ENCODE measurements at regions not wholly inside any gene's neighbourhood (a gene's known extent, or its start where the extent isn't known, plus 50 kb on each side); places are given as distances from the start of the nearest gene placed in this dataset.
A peak's percentile ranks its signal among the peaks of the same experiment; 100 is the strongest.

DNA sequence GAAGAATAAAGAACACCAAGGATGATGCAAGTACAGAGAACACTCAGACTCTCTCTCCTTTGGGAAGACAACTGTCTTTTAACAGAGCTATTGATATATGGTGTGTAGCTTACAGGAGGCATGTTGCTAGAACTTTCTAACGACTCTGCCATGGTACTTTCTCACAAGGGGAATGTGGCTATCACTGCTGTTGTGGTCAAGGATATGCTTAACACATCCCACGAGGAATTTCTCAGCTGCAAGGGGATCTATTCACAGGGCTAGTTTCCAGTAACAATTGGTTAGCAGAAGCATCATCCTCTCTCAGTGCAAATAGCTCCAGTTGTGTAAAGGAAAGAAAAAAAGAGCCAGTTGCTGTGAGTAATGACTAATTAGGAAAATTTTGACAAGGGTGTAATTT, 826.0 kb downstream of the SORCS1 start:
- DNase-seq (ENCODE audit: low read depth) = peak; percentile 30
- no peak overlapping the region for H3K4me3 ChIP-seq (replicated peaks; ENCODE audit: low read depth, low read length)
- TF ChIP-seq, protein P1, sequence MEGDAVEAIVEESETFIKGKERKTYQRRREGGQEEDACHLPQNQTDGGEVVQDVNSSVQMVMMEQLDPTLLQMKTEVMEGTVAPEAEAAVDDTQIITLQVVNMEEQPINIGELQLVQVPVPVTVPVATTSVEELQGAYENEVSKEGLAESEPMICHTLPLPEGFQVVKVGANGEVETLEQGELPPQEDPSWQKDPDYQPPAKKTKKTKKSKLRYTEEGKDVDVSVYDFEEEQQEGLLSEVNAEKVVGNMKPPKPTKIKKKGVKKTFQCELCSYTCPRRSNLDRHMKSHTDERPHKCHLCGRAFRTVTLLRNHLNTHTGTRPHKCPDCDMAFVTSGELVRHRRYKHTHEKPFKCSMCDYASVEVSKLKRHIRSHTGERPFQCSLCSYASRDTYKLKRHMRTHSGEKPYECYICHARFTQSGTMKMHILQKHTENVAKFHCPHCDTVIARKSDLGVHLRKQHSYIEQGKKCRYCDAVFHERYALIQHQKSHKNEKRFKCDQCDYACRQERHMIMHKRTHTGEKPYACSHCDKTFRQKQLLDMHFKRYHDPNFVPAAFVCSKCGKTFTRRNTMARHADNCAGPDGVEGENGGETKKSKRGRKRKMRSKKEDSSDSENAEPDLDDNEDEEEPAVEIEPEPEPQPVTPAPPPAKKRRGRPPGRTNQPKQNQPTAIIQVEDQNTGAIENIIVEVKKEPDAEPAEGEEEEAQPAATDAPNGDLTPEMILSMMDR (IDR thresholded peaks at IDR 0.05; ENCODE audit: low read length, missing control alignments) = no peak

GRCh38 chr10:106336874-106337273, 827.6 kb downstream of the SORCS1 start:
- no peak for DNase-seq (ENCODE audit: low read depth)
- TF ChIP-seq, protein P1 (IDR thresholded peaks at IDR 0.05; ENCODE audit: low read length, missing control alignments) = no peak
- H3K4me3 ChIP-seq (replicated peaks; ENCODE audit: low read depth, low read length) = no peak overlapping the region

GRCh38 chr10:106327747-106328146, 836.8 kb downstream of the SORCS1 start:
- DNase-seq (ENCODE audit: low read depth) = no peak
- TF ChIP-seq, protein P1 (IDR thresholded peaks at IDR 0.05; ENCODE audit: low read length, missing control alignments) = no peak
- no peak overlapping the region for H3K4me3 ChIP-seq (replicated peaks; ENCODE audit: low read depth, low read length)

DNA sequence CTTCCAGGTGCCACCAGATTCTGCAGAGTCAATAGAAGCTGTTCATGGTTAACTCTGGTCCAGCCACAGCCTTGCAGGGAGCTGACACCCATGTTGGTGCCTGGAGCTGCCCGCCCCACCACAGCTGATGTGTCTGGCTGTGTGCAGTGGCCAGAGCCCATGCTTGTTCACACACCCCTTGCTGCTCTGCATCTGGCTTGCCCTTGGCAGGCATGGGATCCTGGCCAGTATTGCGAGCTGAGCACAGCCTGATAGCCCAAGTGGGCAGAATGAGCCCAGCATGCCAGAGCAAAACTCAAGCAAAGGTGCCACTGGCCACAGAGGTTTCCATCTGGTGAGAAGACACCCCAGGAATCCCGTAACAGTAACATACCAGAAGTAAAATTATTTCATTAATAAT, 843.6 kb downstream of the SORCS1 start:
- no peak for DNase-seq (ENCODE audit: low read depth)
- TF ChIP-seq, protein P1 (IDR thresholded peaks at IDR 0.05; ENCODE audit: low read length, missing control alignments) = no peak
- no peak overlapping the region for H3K4me3 ChIP-seq (replicated peaks; ENCODE audit: low read depth, low read length)

DNA sequence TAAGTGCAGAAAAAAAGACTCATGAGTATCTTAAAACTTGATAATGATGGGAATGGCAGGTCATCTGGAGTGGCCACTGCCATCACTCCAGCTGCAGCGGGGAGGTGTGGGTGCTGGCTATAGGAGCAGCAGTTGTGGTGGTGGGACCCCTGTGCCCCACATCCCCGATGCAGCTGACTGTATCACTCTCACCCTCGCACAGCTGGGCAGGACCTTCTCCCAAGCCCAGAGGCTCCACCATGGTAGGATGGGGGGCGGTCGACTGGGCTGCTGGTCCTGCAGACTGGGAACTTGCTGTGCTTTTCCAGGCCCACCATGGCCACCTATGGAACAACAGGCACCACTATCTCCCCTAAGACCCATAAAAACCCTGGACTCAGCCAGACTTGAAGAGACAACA, 844.4 kb downstream of the SORCS1 start:
- no peak for DNase-seq (ENCODE audit: low read depth)
- H3K4me3 ChIP-seq (replicated peaks; ENCODE audit: low read depth, low read length) = no peak overlapping the region
- TF ChIP-seq, protein P1 (IDR thresholded peaks at IDR 0.05; ENCODE audit: low read length, missing control alignments) = no peak

DNA sequence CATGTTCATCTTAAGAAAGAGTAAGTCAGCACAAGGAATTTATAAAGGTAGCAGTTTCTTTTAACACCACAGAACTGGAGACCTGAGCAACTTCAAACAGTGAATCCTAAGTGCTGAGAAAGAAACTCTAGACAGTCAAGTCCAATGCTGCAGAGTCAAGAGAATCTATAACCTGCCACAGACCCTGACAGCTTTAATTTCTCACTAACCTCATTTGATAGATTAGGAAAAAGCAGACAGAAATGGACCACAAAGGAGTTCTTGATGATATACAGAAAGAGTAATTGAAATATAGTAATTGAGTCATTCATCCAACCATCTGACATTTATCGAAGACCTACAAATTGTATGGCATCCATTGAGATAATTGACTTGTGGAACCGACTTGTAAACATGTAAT, 847.0 kb downstream of the SORCS1 start:
- no peak for DNase-seq (ENCODE audit: low read depth)
- TF ChIP-seq, protein P1 (IDR thresholded peaks at IDR 0.05; ENCODE audit: low read length, missing control alignments) = no peak

GRCh38 chr10:106313041-106313440, 851.5 kb downstream of the SORCS1 start:
- H3K4me3 ChIP-seq (replicated peaks; ENCODE audit: low read depth, low read length) = no peak overlapping the region
- TF ChIP-seq, protein P1 (IDR thresholded peaks at IDR 0.05; ENCODE audit: low read length, missing control alignments) = no peak
- DNase-seq (ENCODE audit: low read depth) = no peak

More for the DNA sequence above, 847.0 kb downstream of the SORCS1 start:
- H3K4me3 ChIP-seq (replicated peaks; ENCODE audit: low read depth, low read length) = no peak overlapping the region
